HepG2 (cell line): ENCODE measurements at regions not wholly inside any gene's neighbourhood (a gene's known extent, or its start where the extent isn't known, plus 50 kb on each side); places are given as distances from the start of the nearest gene placed in this dataset.

Experiments used
- ARID5B ChIP-seq: IDR thresholded peaks from 2 replicates; pipeline ENCODE4 v1.4.0; 2020; ENCODE audit warnings: mild to moderate bottlenecking, missing genetic modification reagents
- ATF7 ChIP-seq, 2 experiments: fragments of 450-650 bp in 1 of 2; sonication (generic) in 1 of 2; formaldehyde crosslinking in 1 of 2; IDR thresholded peaks; 2 replicates each; pipeline versions ENCODE4 v1.4.0 to v1.6.1; 2016 to 2020; ENCODE audit warnings: antibody characterized with exemption in 1 of 2, mild to moderate bottlenecking in 1 of 2, missing genetic modification reagents in 1 of 2
- KLF12 ChIP-seq: sonication (generic); formaldehyde crosslinking; IDR thresholded peaks from 2 replicates; pipeline ENCODE4 v1.4.0; 2020; ENCODE audit warnings: missing genetic modification reagents, borderline replicate concordance
- MATR3 ChIP-seq: sonication (generic); formaldehyde crosslinking; IDR thresholded peaks from 2 replicates; pipeline ENCODE4 v1.4.0; 2020; ENCODE audit warnings: missing genetic modification reagents
- MXD4 ChIP-seq: IDR thresholded peaks from 2 replicates; pipeline ENCODE4 v1.6.1; 2016; ENCODE audit warnings: mild to moderate bottlenecking, missing biosample characterization, missing genetic modification reagents
- NFRKB ChIP-seq: fragments of 450-650 bp; IDR thresholded peaks from 2 replicates; pipeline ENCODE4 v1.6.1; 2017
- PCBP1 ChIP-seq: fragments of 200-400 bp; formaldehyde crosslinking; IDR thresholded peaks from 2 replicates; pipeline ENCODE4 v1.6.1; 2017; ENCODE audit warnings: mild to moderate bottlenecking, low read depth, low read length, borderline replicate concordance
- RARA ChIP-seq: IDR thresholded peaks from 2 replicates; pipeline ENCODE4 v1.6.1; 2016; ENCODE audit warnings: missing genetic modification reagents, missing compliant biosample characterization
- SIX4 ChIP-seq: sonication (generic); formaldehyde crosslinking; IDR thresholded peaks from 2 replicates; pipeline ENCODE4 v1.4.0; 2020; ENCODE audit warnings: missing genetic modification reagents
- SMAD1 ChIP-seq: sonication (generic); formaldehyde crosslinking; IDR thresholded peaks from 2 replicates; pipeline ENCODE4 v1.4.0; 2020; ENCODE audit warnings: missing genetic modification reagents, low read depth, mild to moderate bottlenecking, borderline replicate concordance
- SNAI1 ChIP-seq: sonication (generic); formaldehyde crosslinking; IDR thresholded peaks from 2 replicates; pipeline ENCODE4 v1.5.0; 2020; ENCODE audit warnings: mild to moderate bottlenecking, missing genetic modification reagents, borderline replicate concordance
- TBP ChIP-seq: sonication (generic); formaldehyde crosslinking; IDR thresholded peaks from 2 replicates; pipeline ENCODE4 v1.5.0; 2020; ENCODE audit warnings: missing genetic modification reagents
- TRAFD1 ChIP-seq: sonication (generic); formaldehyde crosslinking; IDR thresholded peaks from 2 replicates; pipeline ENCODE4 v1.5.1; 2020; ENCODE audit warnings: missing genetic modification reagents, mild to moderate bottlenecking, borderline replicate concordance
- ZFP36L2 ChIP-seq: sonication (generic); formaldehyde crosslinking; IDR thresholded peaks from 2 replicates; pipeline ENCODE4 v1.4.0; 2020; ENCODE audit warnings: missing genetic modification reagents
- ZMYM4 ChIP-seq: sonication (generic); formaldehyde crosslinking; IDR thresholded peaks from 2 replicates; pipeline ENCODE4 v1.8.1; 2023; ENCODE audit warnings: mild to moderate bottlenecking, missing genetic modification reagents
- ZNF441 ChIP-seq: sonication (generic); formaldehyde crosslinking; IDR thresholded peaks from 2 replicates; pipeline ENCODE4 v1.7.0; 2021; ENCODE audit warnings: missing genetic modification reagents, borderline replicate concordance
- ZNF569 ChIP-seq: sonication (generic); formaldehyde crosslinking; IDR thresholded peaks from 2 replicates; pipeline ENCODE4 v1.5.0; 2020; ENCODE audit warnings: mild to moderate bottlenecking, missing genetic modification reagents, moderate library complexity, borderline replicate concordance
- ZNF572 ChIP-seq: sonication (generic); formaldehyde crosslinking; IDR thresholded peaks from 2 replicates; pipeline ENCODE4 v1.5.1; 2020; ENCODE audit warnings: mild to moderate bottlenecking, missing genetic modification reagents
- ZNF792 ChIP-seq: IDR thresholded peaks from 2 replicates; pipeline ENCODE4 v1.6.1; 2016
- TF ChIP-seq, protein P1 (sequence below): sonication (generic); formaldehyde crosslinking; IDR thresholded peaks from 2 replicates; pipeline ENCODE4 v1.9.0; 2021; ENCODE audit warnings: missing genetic modification reagents, mild to moderate bottlenecking, borderline replicate concordance
- TF ChIP-seq, protein P2 (sequence below): sonication (generic); formaldehyde crosslinking; IDR thresholded peaks from 2 replicates; pipeline ENCODE4 v1.5.0; 2020; ENCODE audit warnings: mild to moderate bottlenecking, missing genetic modification reagents
- TF ChIP-seq, protein P3 (sequence below): sonication (generic); formaldehyde crosslinking; IDR thresholded peaks from 2 replicates; pipeline ENCODE4 v1.4.0; 2020; ENCODE audit warnings: mild to moderate bottlenecking, missing genetic modification reagents

DNA sequence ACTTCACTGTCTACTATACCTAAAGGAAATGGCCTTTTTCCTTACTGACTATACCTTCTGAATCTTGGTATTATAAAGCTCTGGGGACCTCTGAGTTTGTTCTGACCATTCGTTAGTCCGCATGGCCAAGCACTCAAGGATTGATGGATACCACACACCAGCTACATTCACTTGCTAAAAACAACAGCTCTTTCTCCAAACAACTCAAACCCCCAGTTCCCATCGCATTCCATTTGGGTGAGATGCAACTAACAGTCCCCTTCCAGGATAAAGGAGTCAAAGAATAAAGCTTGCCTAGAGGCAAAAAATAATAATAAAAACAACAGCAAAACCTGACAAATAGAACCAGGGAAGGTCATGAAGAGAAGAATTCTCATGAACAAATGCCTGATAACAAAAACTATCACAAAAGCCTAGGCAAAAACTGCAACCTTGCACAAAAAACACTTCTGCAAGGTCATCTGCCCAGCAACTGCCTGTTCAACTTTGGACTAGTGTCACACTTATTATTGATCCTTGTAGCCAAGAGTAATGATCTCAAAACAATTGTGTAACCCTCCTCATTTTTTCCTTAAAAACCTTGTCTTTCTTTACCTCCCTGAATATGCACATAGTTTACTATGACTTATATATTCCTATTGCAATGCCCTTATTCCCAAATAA, 139.0 kb upstream of the GUCY1A2 start (continued):
- TF ChIP-seq TBP (CRISPR knock-in tag) (no peak), MXD4 (CRISPR knock-in tag) (no peak), ATF7 (IDR thresholded peaks at IDR 0.05) (no peak), ATF7 (CRISPR knock-in tag; IDR thresholded peaks at IDR 0.05) (no peak), KLF12 (no peak), SNAI1 (CRISPR knock-in tag) (no peak), NFRKB (no peak), ARID5B (CRISPR knock-in tag) (peak; percentile 59), SMAD1 (CRISPR knock-in tag) (no peak), SIX4 (CRISPR knock-in tag) (no peak), PCBP1 (no peak), ZMYM4 (CRISPR knock-in tag) (peak; percentile 22; the same call in 1 of the 2 replicates), ZNF792 (CRISPR knock-in tag) (no peak), TRAFD1 (CRISPR knock-in tag) (no peak), MATR3 (CRISPR knock-in tag) (no peak), ZNF441 (no peak), ZNF569 (CRISPR knock-in tag) (no peak), ZFP36L2 (CRISPR knock-in tag) (no peak), RARA (CRISPR knock-in tag) (no peak), ZNF572 (CRISPR knock-in tag) (no peak)
- TF ChIP-seq, protein P1, sequence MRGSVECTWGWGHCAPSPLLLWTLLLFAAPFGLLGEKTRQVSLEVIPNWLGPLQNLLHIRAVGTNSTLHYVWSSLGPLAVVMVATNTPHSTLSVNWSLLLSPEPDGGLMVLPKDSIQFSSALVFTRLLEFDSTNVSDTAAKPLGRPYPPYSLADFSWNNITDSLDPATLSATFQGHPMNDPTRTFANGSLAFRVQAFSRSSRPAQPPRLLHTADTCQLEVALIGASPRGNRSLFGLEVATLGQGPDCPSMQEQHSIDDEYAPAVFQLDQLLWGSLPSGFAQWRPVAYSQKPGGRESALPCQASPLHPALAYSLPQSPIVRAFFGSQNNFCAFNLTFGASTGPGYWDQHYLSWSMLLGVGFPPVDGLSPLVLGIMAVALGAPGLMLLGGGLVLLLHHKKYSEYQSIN (CRISPR knock-in tag) = no peak
- TF ChIP-seq, protein P2, sequence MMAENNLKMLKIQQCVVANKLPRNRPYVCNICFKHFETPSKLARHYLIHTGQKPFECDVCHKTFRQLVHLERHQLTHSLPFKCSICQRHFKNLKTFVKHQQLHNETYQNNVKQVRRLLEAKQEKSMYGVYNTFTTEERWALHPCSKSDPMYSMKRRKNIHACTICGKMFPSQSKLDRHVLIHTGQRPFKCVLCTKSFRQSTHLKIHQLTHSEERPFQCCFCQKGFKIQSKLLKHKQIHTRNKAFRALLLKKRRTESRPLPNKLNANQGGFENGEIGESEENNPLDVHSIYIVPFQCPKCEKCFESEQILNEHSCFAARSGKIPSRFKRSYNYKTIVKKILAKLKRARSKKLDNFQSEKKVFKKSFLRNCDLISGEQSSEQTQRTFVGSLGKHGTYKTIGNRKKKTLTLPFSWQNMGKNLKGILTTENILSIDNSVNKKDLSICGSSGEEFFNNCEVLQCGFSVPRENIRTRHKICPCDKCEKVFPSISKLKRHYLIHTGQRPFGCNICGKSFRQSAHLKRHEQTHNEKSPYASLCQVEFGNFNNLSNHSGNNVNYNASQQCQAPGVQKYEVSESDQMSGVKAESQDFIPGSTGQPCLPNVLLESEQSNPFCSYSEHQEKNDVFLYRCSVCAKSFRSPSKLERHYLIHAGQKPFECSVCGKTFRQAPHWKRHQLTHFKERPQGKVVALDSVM = no peak
- TF ChIP-seq, protein P3, sequence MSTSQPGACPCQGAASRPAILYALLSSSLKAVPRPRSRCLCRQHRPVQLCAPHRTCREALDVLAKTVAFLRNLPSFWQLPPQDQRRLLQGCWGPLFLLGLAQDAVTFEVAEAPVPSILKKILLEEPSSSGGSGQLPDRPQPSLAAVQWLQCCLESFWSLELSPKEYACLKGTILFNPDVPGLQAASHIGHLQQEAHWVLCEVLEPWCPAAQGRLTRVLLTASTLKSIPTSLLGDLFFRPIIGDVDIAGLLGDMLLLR (CRISPR knock-in tag) = no peak
